H1 (cell line): ENCODE measurements at regions not wholly inside any gene's neighbourhood (a gene's known extent, or its start where the extent isn't known, plus 50 kb on each side); places are given as distances from the start of the nearest gene placed in this dataset.

Source experiments
- CTCF ChIA-PET: fragments of 300-600 bp; sonication (Branson Sonifier 250); formaldehyde crosslinking; loops from one replicate; lab custom pipeline; 2021; ENCODE audit not compliant: partially characterized antibody; lab: Charles Lee
- POLR2A ChIA-PET: fragments of 300-600 bp; sonication (Branson Sonifier 250); formaldehyde crosslinking; loops from one replicate; lab custom pipeline; 2021; ENCODE audit warnings: inconsistent platforms; ENCODE audit not compliant: partially characterized antibody; lab: Charles Lee
- DNase-seq, 2 experiments: peaks; one replicate each; pipeline versions ENCODE4 v3.0.0 to v3.0.0-alpha.2; 2010 to 2022; ENCODE audit warnings: low spot score in 2 of 2, low read depth in 1 of 2, mixed read lengths in 1 of 2
- FAIRE-seq: peaks from 2 replicates; lab custom pipeline; 2011; peaks lifted over from hg19 to GRCh38; lab: Jason Lieb, UNC
- H2AFZ ChIP-seq: 2 replicates; pipeline ENCODE4 v1.8.1; 2012; ENCODE audit warnings: low read length, inconsistent platforms
- H2AK5ac ChIP-seq: 2 replicates; pipeline ENCODE4 v1.6.1; 2013; ENCODE audit warnings: low read depth, low read length
- H2BK120ac ChIP-seq: replicated peaks from 2 replicates; pipeline ENCODE3; 2013; ENCODE audit warnings: low read depth, low read length, inconsistent platforms
- H2BK12ac ChIP-seq: 2 replicates; pipeline ENCODE4 v1.6.1; 2013; ENCODE audit warnings: low read depth, low read length
- H2BK15ac ChIP-seq: 2 replicates; pipeline ENCODE4 v1.6.1; 2013; ENCODE audit warnings: low read length
- H2BK20ac ChIP-seq: 2 replicates; pipeline ENCODE4 v1.6.1; 2013; ENCODE audit warnings: low read length
- H2BK5ac ChIP-seq: 2 replicates; pipeline ENCODE4 v1.6.1; 2013; ENCODE audit warnings: low read depth, low read length
- H3K14ac ChIP-seq: 2 replicates; pipeline ENCODE4 v1.6.1; 2013; ENCODE audit warnings: inconsistent platforms; ENCODE audit not compliant: insufficient read length
- H3K18ac ChIP-seq: 2 replicates; pipeline ENCODE4 v1.6.1; 2013; ENCODE audit warnings: low read length; ENCODE audit errors: extremely low read depth
- H3K23ac ChIP-seq: 2 replicates; pipeline ENCODE4 v1.6.1; 2013; ENCODE audit warnings: inconsistent platforms; ENCODE audit not compliant: insufficient read length
- H3K23me2 ChIP-seq: 2 replicates; pipeline ENCODE4 v1.6.1; 2013; ENCODE audit warnings: low read depth, low read length
- H3K27ac ChIP-seq: 2 replicates; pipeline ENCODE4 v1.6.1; 2011; ENCODE audit warnings: low read depth, low read length, inconsistent platforms
- H3K27me3 ChIP-seq, 4 experiments: replicated peaks in 1 of 4; 1 replicate in 1 of 4; 2 replicates in 3 of 4; pipeline versions ENCODE4 v1.6.1 to v1.8.1; 2011 to 2013; ENCODE audit warnings: low read length in 3 of 4, mild to moderate bottlenecking in 3 of 4, inconsistent platforms in 2 of 4, mixed read lengths in 2 of 4, moderate library complexity in 1 of 4; ENCODE audit not compliant: control insufficient read depth in 3 of 4, insufficient read depth in 3 of 4; ENCODE audit errors: extremely low read depth in 1 of 4
- H3K36me3 ChIP-seq, 4 experiments: 2 replicates each; pipeline versions ENCODE4 v1.6.1 to v1.8.1; 2011 to 2013; ENCODE audit warnings: mild to moderate bottlenecking in 4 of 4, low read length in 3 of 4, moderate library complexity in 2 of 4, control low read depth in 1 of 4, inconsistent platforms in 1 of 4; ENCODE audit not compliant: insufficient read depth in 4 of 4, control insufficient read depth in 2 of 4
- H3K4ac ChIP-seq: replicated peaks from 2 replicates; pipeline ENCODE3; 2013; ENCODE audit warnings: low read length, low read depth, mixed read lengths, inconsistent platforms; ENCODE audit not compliant: insufficient read length
- H3K4me1 ChIP-seq, 4 experiments: replicated peaks in 1 of 4; 1 replicate in 1 of 4; 2 replicates in 3 of 4; pipeline versions ENCODE4 v1.6.1 to v1.8.1; 2011 to 2013; ENCODE audit warnings: low read length in 3 of 4, inconsistent platforms in 2 of 4, mixed read lengths in 1 of 4; ENCODE audit not compliant: insufficient read depth in 4 of 4, control insufficient read depth in 3 of 4
- H3K4me2 ChIP-seq, 2 experiments: 2 replicates each; pipeline versions ENCODE4 v1.6.1 to v1.8.1; 2011 to 2013; ENCODE audit warnings: low read depth in 2 of 2, low read length in 2 of 2, control low read depth in 1 of 2, inconsistent platforms in 1 of 2, mild to moderate bottlenecking in 1 of 2; ENCODE audit not compliant: insufficient read depth in 1 of 2
- H3K4me3 ChIP-seq, 4 experiments: fragments of 200-600, 300-600 bp in 1 of 4; sonication (generic), shearing (Covaris generic), sonication (Bioruptor Twin) in 1 of 4; 2 replicates each; pipeline versions ENCODE4 v1.5.1 to v1.8.1; 2011 to 2016; ENCODE audit warnings: low read length in 4 of 4, low read depth in 3 of 4, control low read depth in 2 of 4, inconsistent platforms in 2 of 4, mild to moderate bottlenecking in 2 of 4, mixed read lengths in 1 of 4, moderate library complexity in 1 of 4; ENCODE audit not compliant: insufficient read depth in 2 of 4; ENCODE audit errors: extremely low read depth in 1 of 4
- H3K56ac ChIP-seq: replicated peaks from 2 replicates; pipeline ENCODE3; 2013; ENCODE audit warnings: low read depth, mild to moderate bottlenecking, mixed read lengths, low read length, inconsistent platforms; ENCODE audit not compliant: insufficient read length
- H3K79me1 ChIP-seq: 2 replicates; pipeline ENCODE4 v1.6.1; 2013; ENCODE audit warnings: low read depth, low read length, control low read depth
- H3K79me2 ChIP-seq, 2 experiments: 2 replicates each; pipeline versions ENCODE4 v1.6.1 to v1.8.1; 2012 to 2013; ENCODE audit warnings: low read length in 2 of 2, mild to moderate bottlenecking in 2 of 2, inconsistent platforms in 1 of 2; ENCODE audit not compliant: insufficient read depth in 2 of 2, control insufficient read depth in 1 of 2
- H3K9ac ChIP-seq, 4 experiments: replicated peaks in 1 of 4; 1 replicate in 1 of 4; 2 replicates in 3 of 4; pipeline versions ENCODE4 v1.6.1 to v1.8.1; 2011 to 2013; ENCODE audit warnings: low read depth in 3 of 4, low read length in 3 of 4, control low read depth in 2 of 4, mild to moderate bottlenecking in 2 of 4, moderate library complexity in 2 of 4, inconsistent platforms in 1 of 4; ENCODE audit errors: extremely low read depth in 1 of 4
- H3K9me3 ChIP-seq, 2 experiments: 2 replicates each; pipeline versions ENCODE4 v1.6.1 to v1.8.1; 2012 to 2013; ENCODE audit warnings: mild to moderate bottlenecking in 2 of 2, moderate library complexity in 2 of 2, control low read depth in 1 of 2, inconsistent platforms in 1 of 2, low read depth in 1 of 2, low read length in 1 of 2, mixed read lengths in 1 of 2; ENCODE audit not compliant: insufficient read depth in 2 of 2
- H4K20me1 ChIP-seq, 2 experiments: replicated peaks in 1 of 2; 2 replicates each; pipeline versions ENCODE3 to v1.8.1; 2011 to 2013; ENCODE audit warnings: inconsistent platforms in 2 of 2, low read length in 2 of 2, mild to moderate bottlenecking in 1 of 2; ENCODE audit not compliant: insufficient read depth in 2 of 2, control insufficient read depth in 1 of 2
- H4K5ac ChIP-seq: 2 replicates; pipeline ENCODE4 v1.6.1; 2013; ENCODE audit warnings: low read length, low read depth, mixed read lengths, inconsistent platforms; ENCODE audit not compliant: insufficient read length
- H4K8ac ChIP-seq: 2 replicates; pipeline ENCODE4 v1.8.0; 2013; ENCODE audit warnings: mild to moderate bottlenecking, moderate library complexity, low read length, inconsistent platforms; ENCODE audit not compliant: insufficient read depth; ENCODE audit errors: extremely low read depth
- H4K91ac ChIP-seq: replicated peaks from 2 replicates; pipeline ENCODE3; 2013; ENCODE audit warnings: low read length, mixed read lengths, inconsistent platforms; ENCODE audit not compliant: insufficient read length
- ASH2L ChIP-seq: fragments of 200-600, 300-600 bp; sonication (generic); IDR thresholded peaks from one replicate; pipeline ENCODE4 v1.7.1; 2017; ENCODE audit warnings: low read length
- CHD2 ChIP-seq: IDR thresholded peaks from 2 replicates; pipeline ENCODE4 v1.6.1; 2012; ENCODE audit warnings: low read length, improper control_type of control experiment
- HDAC6 ChIP-seq: IDR thresholded peaks from one replicate; pipeline ENCODE4 v1.7.1; 2012; ENCODE audit warnings: low read depth, mild to moderate bottlenecking, inconsistent platforms, low read length, moderate library complexity
- JUN ChIP-seq: IDR thresholded peaks from 2 replicates; pipeline ENCODE4 v1.6.1; 2011; ENCODE audit warnings: low read depth, mild to moderate bottlenecking, improper control_type of control experiment, low read length
- JUND ChIP-seq: IDR thresholded peaks from 2 replicates; pipeline ENCODE4 v1.6.1; 2011; ENCODE audit warnings: mild to moderate bottlenecking, improper control_type of control experiment, low read length
- KDM1A ChIP-seq: fragments of 200-600, 300-600 bp; sonication (generic); IDR thresholded peaks from 2 replicates; pipeline ENCODE4 v1.7.1; 2016; ENCODE audit warnings: mild to moderate bottlenecking, low read length, borderline replicate concordance
- MAX ChIP-seq: IDR thresholded peaks from 2 replicates; pipeline ENCODE4 v1.6.1; 2012; ENCODE audit warnings: inconsistent platforms
- POLR2AphosphoS5 ChIP-seq: IDR thresholded peaks from 2 replicates; pipeline ENCODE4 v1.6.1; 2011; ENCODE audit warnings: low read depth, low read length
- RFX5 ChIP-seq: IDR thresholded peaks from 2 replicates; pipeline ENCODE4 v1.6.1; 2011; ENCODE audit warnings: low read depth, low read length, improper control_type of control experiment, borderline replicate concordance
- SAP30 ChIP-seq: fragments of 300-600 bp; sonication (generic); IDR thresholded peaks from 2 replicates; pipeline ENCODE4 v1.7.1; 2012; ENCODE audit warnings: low read length, moderate library complexity, mild to moderate bottlenecking, inconsistent platforms; ENCODE audit not compliant: insufficient read depth, insufficient replicate concordance
- ZNF274 ChIP-seq: IDR thresholded peaks from 2 replicates; pipeline ENCODE4 v1.7.0; 2012; ENCODE audit warnings: low read length, borderline replicate concordance; ENCODE audit errors: extremely low read depth

GRCh38 chr4:18535948-18536347, 514.4 kb upstream of the LCORL start:
- Histone ChIP-seq H3K79me1 (no peaks in the 10 kb centered on the region), H2AK5ac (no peak overlapping the region), H3K4me1 (no peaks in the 10 kb centered on the region), H3K23me2 (no peaks in the 10 kb centered on the region; the same call in 1 of the 2 replicates), H2AFZ (no peak overlapping the region), H3K4me2 (no peak overlapping the region), H3K9me3 (peaks cover 29 to 33% of the 10 kb centered on the region in 2 experiments; a peak in 2 of 4 replicates), H4K91ac (no peak overlapping the region), H3K36me3 (no peaks in the 10 kb centered on the region), H2BK15ac (no peak overlapping the region), H3K27me3 (peaks cover 0 to 1% (median 0%) of the 10 kb centered on the region in 4 experiments; a peak in 1 of 7 replicates), H4K20me1 (no peaks in the 10 kb centered on the region), H2BK12ac (no peak overlapping the region), H4K5ac (no peak overlapping the region), H3K79me2 (no peaks in the 10 kb centered on the region), H3K9ac (no peak overlapping the region), H3K4me3 (no peak overlapping the region), H3K56ac (no peak overlapping the region), H4K8ac (no peak overlapping the region), H3K18ac (no peak overlapping the region), H3K14ac (no peak overlapping the region), H2BK120ac (no peak overlapping the region), H3K4ac (no peak overlapping the region), H2BK5ac (no peak overlapping the region), H2BK20ac (no peak overlapping the region), H3K23ac (no peak overlapping the region), H3K27ac (no peak overlapping the region)
- POLR2A ChIA-PET, result no interaction called here
- CTCF ChIA-PET, result no interaction called here
- FAIRE-seq, result no peak
- no peak for DNase-seq
- no peak for TF ChIP-seq RFX5
- TF ChIP-seq POLR2AphosphoS5, result no peak
- TF ChIP-seq ZNF274, result no peak
- TF ChIP-seq HDAC6, result no peak
- TF ChIP-seq KDM1A, result no peak
- TF ChIP-seq JUN, result no peak
- TF ChIP-seq SAP30, result no peak
- no peak for TF ChIP-seq JUND
- TF ChIP-seq MAX, result no peak
- TF ChIP-seq CHD2, result no peak
- no peak for TF ChIP-seq ASH2L
